Brain microvascular endothelial cell (primary cell): ENCODE measurements at regions not wholly inside any gene's neighbourhood (a gene's known extent, or its start where the extent isn't known, plus 50 kb on each side); places are given as distances from the start of the nearest gene placed in this dataset.
A peak's percentile ranks its signal among the peaks of the same experiment; 100 is the strongest.
"Not testable (repeated sequence)": the region's sequence is repeated elsewhere in the genome, so short reads cannot be mapped to it uniquely, and the experiment has no call there.

ENCODE experiments used
- DNase-seq: peaks from one replicate; pipeline ENCODE4 v3.0.0-alpha.2; 2020
- H3K27ac ChIP-seq: fragments of 250-450 bp; sonication (Bioruptor Pico); 2 replicates; pipeline ENCODE4 v1.5.1; 2020; ENCODE audit warnings: mild to moderate bottlenecking, moderate library complexity
- H3K27me3 ChIP-seq: fragments of 250-450 bp; sonication (Bioruptor Pico); replicated peaks from 2 replicates; pipeline ENCODE4 v1.5.1; 2020; ENCODE audit warnings: mild to moderate bottlenecking
- H3K36me3 ChIP-seq: fragments of 250-450 bp; sonication (Bioruptor Pico); replicated peaks from 2 replicates; pipeline ENCODE4 v1.5.1; 2020; ENCODE audit warnings: mild to moderate bottlenecking
- H3K4me3 ChIP-seq: 2 replicates; pipeline ENCODE4 v1.5.1; 2011; ENCODE audit warnings: low read depth, mild to moderate bottlenecking, control low read depth, low read length, moderate library complexity
- CTCF ChIP-seq: IDR thresholded peaks from 2 replicates; pipeline ENCODE4 v1.5.1; 2011; ENCODE audit warnings: low read depth, mild to moderate bottlenecking, moderate library complexity, low read length, control low read depth, inconsistent platforms; ENCODE audit errors: missing control alignments
- in situ Hi-C: cut with HindIII; loops from 2 replicates; pipeline ENCODE4 v1.10.0; 2017; ENCODE audit warnings: low sequenced_read_pairs, low pct_ligation_motif_present

- H3K4me3 ChIP-seq = no peak overlapping the region
- no peak for TF ChIP-seq CTCF
- H3K27me3 ChIP-seq = no peaks in the 10 kb centered on the region
- H3K27ac ChIP-seq = no peak overlapping the region
- no peak for DNase-seq
- in situ Hi-C loops = no loop called here
- H3K36me3 ChIP-seq = no peaks in the 10 kb centered on the region
Measured at GRCh38 chr2:240383099-240383758, 52.2 kb upstream of the GPC1 start.

- Histone ChIP-seq H3K27ac (no peak overlapping the region), H3K4me3 (no peak overlapping the region), H3K36me3 (no peaks in the 10 kb centered on the region), H3K27me3 (no peaks in the 10 kb centered on the region)
- no peak for DNase-seq
- TF ChIP-seq CTCF = peak; percentile 8
- in situ Hi-C loops = no loop called here
Measured at GRCh38 chr2:240383871-240384700, 51.4 kb upstream of the GPC1 start.

GRCh38 chr2:240384711-240385450 lies 50.6 kb upstream of the GPC1 start:
- no peak overlapping the region for H3K27ac ChIP-seq
- in situ Hi-C loops = no loop called here
- H3K27me3 ChIP-seq = no peaks in the 10 kb centered on the region
- no peaks in the 10 kb centered on the region for H3K36me3 ChIP-seq
- no peak overlapping the region for H3K4me3 ChIP-seq
- no peak for DNase-seq
- no peak for TF ChIP-seq CTCF

GRCh38 chr2:240385451-240386161 lies 49.9 kb upstream of the GPC1 start:
- H3K27ac ChIP-seq, H3K27me3 ChIP-seq, in situ Hi-C loops, H3K4me3 ChIP-seq, H3K36me3 ChIP-seq, DNase-seq: not testable (repeated sequence)
